ENCODE measurements at regions not wholly inside any gene's neighbourhood (a gene's known extent, or its start where the extent isn't known, plus 50 kb on each side); places are given as distances from the start of the nearest gene placed in this dataset.
"Not testable (repeated sequence)": the region's sequence is repeated elsewhere in the genome, so short reads cannot be mapped to it uniquely, and the experiment has no call there.

- no peak for DNase-seq
Measured at GRCh38 chr10:36437367-36437766, 688.0 kb upstream of the ANKRD30A start.

GRCh38 chr10:36428507-36428906 lies 696.9 kb upstream of the ANKRD30A start:
- no peak for DNase-seq

GRCh38 chr10:36425131-36425797 lies 700.1 kb upstream of the ANKRD30A start:
- DNase-seq, result no peak

DNA sequence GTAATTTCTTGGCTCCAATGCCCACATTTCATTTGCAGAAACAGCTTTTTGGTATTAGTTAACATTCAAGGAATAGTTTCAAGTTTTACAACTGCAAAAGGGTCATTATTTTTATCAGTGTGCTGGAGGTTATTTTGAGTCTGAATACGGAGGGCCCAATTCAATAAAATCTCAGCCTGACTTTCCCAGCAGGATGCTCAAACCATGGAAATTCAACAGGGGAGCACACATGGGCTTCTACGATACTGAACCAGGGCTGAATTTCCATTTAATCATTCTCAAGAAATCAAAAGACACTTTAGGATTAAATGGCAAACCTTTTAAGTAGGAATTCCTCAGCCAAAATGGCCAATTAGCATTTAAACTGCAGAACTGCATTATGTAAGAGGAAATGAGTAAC lies 700.9 kb upstream of the ANKRD30A start:
- DNase-seq, result no peak

DNA sequence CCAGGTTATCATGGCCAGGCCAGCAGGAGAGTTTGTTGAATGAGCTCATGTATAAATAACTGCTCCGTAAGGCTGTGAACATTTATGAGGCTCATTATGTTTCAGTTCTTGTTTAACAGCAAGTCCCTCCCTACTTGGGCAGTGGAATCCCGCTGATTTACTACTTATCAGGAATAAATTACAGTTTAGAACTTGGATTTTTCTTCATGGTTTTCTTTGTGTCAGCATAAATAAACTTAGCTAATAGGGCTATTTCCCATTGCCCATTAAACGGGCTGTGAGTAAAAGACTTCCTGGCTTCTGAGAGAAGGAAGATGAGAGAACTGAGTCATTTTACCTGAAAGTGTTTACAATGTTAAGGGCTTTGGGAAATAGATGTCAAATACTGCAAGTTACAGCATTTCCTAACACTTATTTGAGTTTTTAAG lies 701.6 kb upstream of the ANKRD30A start:
- no peak for DNase-seq

DNA sequence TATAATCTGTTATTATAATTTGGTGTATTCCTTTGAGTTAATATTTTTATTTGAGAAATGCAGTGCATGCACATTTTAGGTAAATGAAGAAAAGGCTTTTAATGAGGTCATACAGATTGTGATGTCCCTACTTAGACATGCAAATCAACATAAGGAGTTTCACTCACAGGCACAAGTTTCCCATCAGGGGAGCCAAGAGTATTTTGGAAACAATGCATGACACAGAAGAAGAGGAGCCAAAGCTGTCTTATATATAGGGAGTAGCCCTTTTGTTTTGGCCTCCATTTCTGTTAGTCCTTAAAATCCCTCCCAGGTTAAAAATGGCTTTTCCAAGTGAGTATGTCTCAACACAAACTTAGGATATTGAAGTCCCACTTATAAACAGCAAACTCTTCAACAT lies 703.4 kb upstream of the ANKRD30A start:
- no peak for DNase-seq

GRCh38 chr10:36416513-36416912 lies 708.9 kb upstream of the ANKRD30A start:
- DNase-seq, result no peak

- no peak for DNase-seq
Measured at GRCh38 chr10:36412942-36413341, 712.5 kb upstream of the ANKRD30A start.

DNA sequence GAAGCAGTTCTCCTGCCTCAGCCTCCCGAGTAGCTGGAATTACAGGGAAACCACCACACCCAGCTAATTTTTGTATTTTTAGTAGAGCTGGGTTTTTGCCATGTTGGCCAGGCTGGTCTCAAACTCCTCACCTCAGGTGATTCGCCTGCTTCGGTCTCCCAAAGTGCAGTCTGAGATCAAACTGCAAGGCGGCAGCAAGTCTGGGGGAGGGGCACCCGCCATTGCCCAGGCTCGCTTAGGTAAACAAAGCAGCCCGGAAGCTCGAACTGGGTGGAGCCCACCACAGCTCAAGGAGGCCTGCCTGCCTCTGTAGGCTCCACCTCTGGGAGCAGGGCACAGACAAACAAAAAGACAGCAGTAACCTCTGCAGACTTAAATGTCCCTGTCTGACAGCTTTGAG lies 725.2 kb upstream of the ANKRD30A start:
- DNase-seq, result not testable (repeated sequence)

- no peak for DNase-seq
Measured at GRCh38 chr10:36393801-36394200, 731.6 kb upstream of the ANKRD30A start.

DNA sequence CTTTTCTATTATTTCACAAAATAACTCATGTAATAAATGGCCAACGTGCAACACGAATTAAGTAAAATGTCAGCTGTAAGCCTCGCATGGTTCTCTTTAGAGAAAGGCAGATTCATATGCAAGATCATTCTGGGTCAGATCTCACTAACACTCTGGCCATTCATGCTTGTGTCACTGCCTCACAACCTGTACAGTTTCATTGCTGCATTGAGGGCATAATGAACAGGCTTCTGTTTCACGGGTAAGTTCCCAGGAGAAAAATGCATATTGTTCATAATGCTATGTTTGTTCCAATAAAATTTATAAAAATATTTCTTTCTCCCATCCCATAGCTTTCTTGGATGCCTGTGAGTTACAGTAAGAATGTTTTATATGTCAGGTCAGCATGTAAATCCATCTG lies 734.0 kb upstream of the ANKRD30A start:
- no peak for DNase-seq

DNA sequence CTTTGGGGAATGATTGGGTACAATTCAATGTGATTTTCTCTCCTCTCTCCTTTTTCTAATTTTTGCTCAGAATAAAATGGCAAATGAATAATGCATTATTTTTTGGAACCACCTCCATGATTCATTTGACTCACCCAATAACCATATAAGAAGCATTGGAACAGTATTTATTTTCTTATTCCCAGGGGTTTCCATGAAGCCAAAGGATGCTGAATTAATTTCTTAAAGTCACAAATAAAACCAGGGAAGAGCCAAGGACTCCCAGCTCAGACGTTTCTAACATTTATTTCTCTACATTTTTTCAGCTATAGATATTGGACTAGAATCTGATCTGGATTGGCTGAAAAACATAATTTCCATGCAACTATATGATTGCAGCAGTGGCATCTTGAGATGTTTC lies 735.2 kb upstream of the ANKRD30A start:
- no peak for DNase-seq

GRCh38 chr10:36388166-36388565 lies 737.2 kb upstream of the ANKRD30A start:
- no peak for DNase-seq

DNA sequence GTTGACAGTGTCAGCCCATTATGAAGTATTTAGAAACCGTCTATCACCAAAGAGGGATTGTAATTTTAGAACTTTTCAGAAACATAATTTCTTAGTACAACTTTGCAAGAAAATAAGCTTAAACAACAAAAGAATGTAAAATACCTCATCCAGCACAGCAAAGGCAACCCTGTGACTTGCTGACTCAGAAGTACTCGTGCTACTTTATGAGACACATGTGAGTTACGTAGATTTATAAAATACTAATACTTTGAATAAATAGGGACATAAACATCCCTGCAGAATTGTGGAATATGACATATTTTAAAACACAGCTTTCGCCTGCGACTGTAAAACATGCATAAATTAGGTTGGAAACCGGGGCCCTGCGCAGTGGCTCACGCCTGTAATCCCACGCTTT lies 739.7 kb upstream of the ANKRD30A start:
- DNase-seq, result no peak

GRCh38 chr10:36383349-36383748 lies 741.3 kb upstream of the FZD8 start:
- DNase-seq, result no peak

GRCh38 chr10:36381748-36382147 lies 739.7 kb upstream of the FZD8 start:
- DNase-seq, result no peak

DNA sequence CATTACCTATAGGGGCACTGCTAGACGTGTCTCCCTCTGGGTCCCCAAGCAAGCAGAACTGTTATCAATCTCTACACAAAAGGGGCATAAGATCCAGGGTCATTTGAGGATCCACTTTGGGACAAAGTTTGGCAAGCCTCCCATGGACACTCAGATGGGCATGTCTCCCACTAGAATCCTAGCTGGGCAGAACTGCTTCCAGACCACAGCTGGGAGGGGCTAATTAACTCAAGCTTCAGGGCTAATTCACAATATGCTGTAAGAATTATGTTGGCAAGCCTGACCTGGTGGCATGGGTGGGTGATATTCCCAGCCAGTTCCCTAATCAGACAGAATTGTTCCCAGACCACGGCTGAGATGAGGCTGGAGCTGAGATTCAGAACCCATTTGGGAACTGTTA lies 738.4 kb upstream of the FZD8 start:
- no peak for DNase-seq

DNA sequence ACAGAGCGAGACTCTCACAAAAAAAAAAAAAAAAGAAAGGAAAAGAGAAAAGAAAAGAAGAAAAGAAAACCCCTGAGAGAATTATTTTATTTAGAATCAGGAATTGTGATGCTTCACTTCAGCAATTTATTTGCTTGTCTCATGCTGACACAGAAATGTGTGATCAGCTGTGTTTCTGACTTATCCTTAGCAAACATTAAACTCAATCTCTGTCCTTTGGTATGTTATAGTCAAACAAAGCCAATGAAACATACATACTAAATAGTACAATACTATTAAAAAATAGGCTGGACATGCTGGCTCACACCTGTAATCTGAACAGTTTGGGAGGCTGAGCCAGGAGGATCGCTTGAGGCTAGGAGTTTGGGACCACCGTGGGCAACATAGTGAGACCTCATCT lies 733.0 kb upstream of the FZD8 start:
- DNase-seq, result no peak

DNA sequence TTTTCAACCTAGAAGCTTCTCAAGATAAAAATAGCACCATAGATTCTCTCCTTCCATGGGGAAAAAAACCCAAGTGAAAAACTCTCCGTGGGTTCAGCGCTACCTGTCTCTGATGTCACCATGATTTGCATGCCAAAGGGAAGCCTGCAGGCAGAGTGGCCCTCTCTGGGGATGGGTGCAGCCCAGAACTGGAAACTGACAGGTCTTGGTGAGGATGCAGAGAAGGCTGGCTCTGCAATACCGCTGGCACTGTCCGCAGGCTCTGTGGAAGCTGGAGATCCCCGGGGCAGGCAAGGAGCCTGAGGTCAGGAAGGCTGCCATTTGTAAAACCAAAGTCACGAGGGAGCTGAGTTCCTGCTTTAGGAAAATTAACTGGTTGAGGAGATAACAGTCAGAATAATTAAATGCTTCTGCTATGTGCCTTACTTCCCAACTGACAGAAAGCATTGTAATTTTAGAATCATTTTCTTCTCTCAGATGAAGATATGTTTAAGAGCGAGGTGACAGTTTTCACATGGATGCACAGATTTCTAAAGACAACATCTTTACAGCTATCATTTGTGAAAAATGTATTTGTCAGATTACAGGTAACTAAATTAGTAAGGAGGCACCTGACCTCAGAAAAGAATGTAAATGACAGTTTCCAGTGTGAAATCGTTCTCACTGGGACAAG lies 731.5 kb upstream of the FZD8 start:
- no peak for DNase-seq

- DNase-seq, result no peak
Measured at GRCh38 chr10:36367362-36367761, 725.3 kb upstream of the FZD8 start.

GRCh38 chr10:36366843-36367242 lies 724.7 kb upstream of the FZD8 start:
- no peak for DNase-seq

DNA sequence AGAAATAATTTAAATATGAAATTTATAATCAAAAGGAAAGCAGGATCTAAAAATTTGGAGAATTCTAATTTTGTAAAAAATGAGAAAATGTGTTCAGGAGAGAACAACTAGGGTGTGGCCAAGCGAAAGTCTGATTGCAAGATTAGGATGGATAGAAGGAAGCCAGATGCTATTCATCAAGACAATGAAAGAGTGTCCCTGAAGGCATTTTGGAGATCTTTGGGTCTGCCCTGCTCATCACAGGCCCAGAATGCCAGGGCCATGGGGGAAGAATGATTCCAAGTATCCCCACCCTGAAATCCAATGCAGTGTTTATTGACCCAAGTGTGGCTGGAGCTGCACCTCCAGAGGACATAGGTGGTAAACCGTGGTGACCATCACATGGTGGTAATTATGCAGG lies 724.0 kb upstream of the FZD8 start:
- no peak for DNase-seq

GRCh38 chr10:36362257-36362656 lies 720.2 kb upstream of the FZD8 start:
- DNase-seq, result no peak

GRCh38 chr10:36358736-36359135 lies 716.6 kb upstream of the FZD8 start:
- no peak for DNase-seq

DNA sequence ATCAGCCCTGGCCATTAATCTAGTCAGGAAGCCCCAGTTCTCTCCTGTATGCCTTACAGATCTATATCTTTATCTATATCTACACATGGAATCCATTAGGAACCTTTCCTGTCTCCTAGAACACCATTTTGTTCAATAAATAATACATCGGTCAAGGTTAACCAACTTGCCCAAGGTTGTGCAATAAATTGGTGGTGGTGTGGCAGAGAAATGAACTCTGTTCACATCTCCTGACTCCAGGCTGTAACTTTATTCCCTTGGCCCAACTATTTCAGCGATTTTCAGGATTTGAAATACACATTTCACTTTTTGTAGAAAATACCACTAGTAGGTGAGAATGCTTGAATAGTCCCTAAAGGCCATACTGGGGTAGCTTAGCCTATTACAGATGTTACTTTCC lies 712.5 kb upstream of the FZD8 start:
- no peak for DNase-seq
